NB4 (cell line): ENCODE measurements at regions not wholly inside any gene's neighbourhood (a gene's known extent, or its start where the extent isn't known, plus 50 kb on each side); places are given as distances from the start of the nearest gene placed in this dataset.

Experiments
- DNase-seq: peaks from one replicate; pipeline ENCODE4 v3.0.0; 2010; ENCODE audit warnings: low read depth
- H3K4me3 ChIP-seq: one replicate; pipeline ENCODE4 v1.5.1; 2011; ENCODE audit warnings: mild to moderate bottlenecking, low read depth, low read length, moderate library complexity
- MYC ChIP-seq: IDR thresholded peaks from 2 replicates; pipeline ENCODE4 v1.6.1; 2011; ENCODE audit warnings: low read depth, low read length
- POLR2A ChIP-seq: IDR thresholded peaks from 2 replicates; pipeline ENCODE4 v1.6.1; 2011; ENCODE audit warnings: mild to moderate bottlenecking; ENCODE audit not compliant: insufficient read length; ENCODE audit errors: extremely low read depth
- TF ChIP-seq, protein P1 (sequence below): IDR thresholded peaks from 2 replicates; pipeline ENCODE4 v1.6.1; 2011; ENCODE audit warnings: low read depth, low read length
- TF ChIP-seq, protein P2 (sequence below): IDR thresholded peaks from one replicate; pipeline ENCODE4 v1.5.1; 2012; ENCODE audit warnings: low read depth, low read length

GRCh38 chr9:79193001-79193400, 378.8 kb upstream of the TLE4 start:
- no peak overlapping the region for H3K4me3 ChIP-seq
- no peak for DNase-seq
- TF ChIP-seq POLR2A (no peak), MYC (no peak)
- TF ChIP-seq, protein P1, sequence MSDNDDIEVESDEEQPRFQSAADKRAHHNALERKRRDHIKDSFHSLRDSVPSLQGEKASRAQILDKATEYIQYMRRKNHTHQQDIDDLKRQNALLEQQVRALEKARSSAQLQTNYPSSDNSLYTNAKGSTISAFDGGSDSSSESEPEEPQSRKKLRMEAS, result no peak
- TF ChIP-seq, protein P2, sequence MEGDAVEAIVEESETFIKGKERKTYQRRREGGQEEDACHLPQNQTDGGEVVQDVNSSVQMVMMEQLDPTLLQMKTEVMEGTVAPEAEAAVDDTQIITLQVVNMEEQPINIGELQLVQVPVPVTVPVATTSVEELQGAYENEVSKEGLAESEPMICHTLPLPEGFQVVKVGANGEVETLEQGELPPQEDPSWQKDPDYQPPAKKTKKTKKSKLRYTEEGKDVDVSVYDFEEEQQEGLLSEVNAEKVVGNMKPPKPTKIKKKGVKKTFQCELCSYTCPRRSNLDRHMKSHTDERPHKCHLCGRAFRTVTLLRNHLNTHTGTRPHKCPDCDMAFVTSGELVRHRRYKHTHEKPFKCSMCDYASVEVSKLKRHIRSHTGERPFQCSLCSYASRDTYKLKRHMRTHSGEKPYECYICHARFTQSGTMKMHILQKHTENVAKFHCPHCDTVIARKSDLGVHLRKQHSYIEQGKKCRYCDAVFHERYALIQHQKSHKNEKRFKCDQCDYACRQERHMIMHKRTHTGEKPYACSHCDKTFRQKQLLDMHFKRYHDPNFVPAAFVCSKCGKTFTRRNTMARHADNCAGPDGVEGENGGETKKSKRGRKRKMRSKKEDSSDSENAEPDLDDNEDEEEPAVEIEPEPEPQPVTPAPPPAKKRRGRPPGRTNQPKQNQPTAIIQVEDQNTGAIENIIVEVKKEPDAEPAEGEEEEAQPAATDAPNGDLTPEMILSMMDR, result no peak

GRCh38 chr9:79193501-79194223, 378.1 kb upstream of the TLE4 start:
- TF ChIP-seq POLR2A (no peak), MYC (no peak)
- TF ChIP-seq, protein P1, result no peak
- TF ChIP-seq, protein P2, result no peak
- DNase-seq, result no peak
- H3K4me3 ChIP-seq, result no peak overlapping the region

GRCh38 chr9:79195879-79196278, 375.9 kb upstream of the TLE4 start:
- TF ChIP-seq MYC (no peak), POLR2A (no peak)
- TF ChIP-seq, protein P1, result no peak
- TF ChIP-seq, protein P2, result no peak
- no peak for DNase-seq
- H3K4me3 ChIP-seq, result no peak overlapping the region

DNA sequence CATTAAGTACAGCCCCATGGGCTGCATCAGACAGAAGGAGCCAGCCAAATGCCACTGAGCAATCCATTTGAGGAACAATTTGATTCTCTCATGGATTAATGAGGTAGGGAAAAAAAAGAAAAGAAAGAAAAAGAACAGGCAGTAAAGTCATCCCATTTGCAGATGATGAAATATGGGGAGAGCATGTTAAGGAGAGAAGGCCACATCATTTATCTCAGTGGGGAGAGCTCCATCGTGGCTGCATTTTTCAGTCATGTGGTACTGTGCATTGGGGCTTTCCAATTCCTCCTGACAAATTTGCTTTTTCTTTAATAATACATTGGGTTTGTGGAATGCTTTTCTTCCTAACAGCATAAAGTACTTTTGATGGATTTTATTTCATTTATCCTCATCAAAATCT, 375.2 kb upstream of the TLE4 start:
- DNase-seq, result no peak
- H3K4me3 ChIP-seq, result no peak overlapping the region
- TF ChIP-seq MYC, result no peak
- TF ChIP-seq, protein P1, result no peak
- TF ChIP-seq, protein P2, result no peak
- no peak for TF ChIP-seq POLR2A

GRCh38 chr9:79200336-79200735, 371.4 kb upstream of the TLE4 start:
- no peak for DNase-seq
- H3K4me3 ChIP-seq, result no peak overlapping the region
- TF ChIP-seq, protein P2, result no peak

GRCh38 chr9:79201636-79202035, 370.1 kb upstream of the TLE4 start:
- TF ChIP-seq, protein P1, result no peak
- TF ChIP-seq MYC, result no peak
- TF ChIP-seq, protein P2, result no peak
- TF ChIP-seq POLR2A, result no peak
- no peak for DNase-seq
- no peak overlapping the region for H3K4me3 ChIP-seq
